GM12892 (cell line): ENCODE measurements at regions not wholly inside any gene's neighbourhood (a gene's known extent, or its start where the extent isn't known, plus 50 kb on each side); places are given as distances from the start of the nearest gene placed in this dataset.

ENCODE experiments used
- POLR2A ChIP-seq: IDR thresholded peaks from 2 replicates; pipeline ENCODE4 v1.6.1; 2011; ENCODE audit warnings: low read depth, low read length, control low read depth
- POLR2AphosphoS5 ChIP-seq: IDR thresholded peaks from 2 replicates; pipeline ENCODE4 v1.6.1; 2011; ENCODE audit warnings: low read depth, low read length, control low read depth

DNA sequence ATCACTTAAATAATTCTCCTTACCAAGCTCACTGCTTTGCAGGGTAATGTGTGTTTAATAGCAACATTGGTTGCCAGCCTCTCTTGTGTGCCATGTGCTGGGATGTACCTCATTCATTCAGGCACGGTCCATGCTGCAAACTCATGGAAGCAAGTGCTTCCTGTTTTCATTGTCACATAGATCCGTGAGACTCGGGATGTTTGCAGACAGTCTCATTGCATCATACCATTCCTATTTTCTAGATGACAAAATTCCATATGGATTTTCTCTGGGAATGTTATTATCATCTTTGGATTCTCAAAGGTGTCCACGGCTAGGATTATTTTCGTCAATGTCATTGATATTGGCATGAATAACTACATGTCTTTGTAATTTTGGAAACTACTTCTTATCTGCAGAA is 60.0 kb upstream of the HDAC4 start:
- TF ChIP-seq POLR2A (no peak), POLR2AphosphoS5 (no peak)
